GM12892 (cell line): ENCODE measurements at regions not wholly inside any gene's neighbourhood (a gene's known extent, or its start where the extent isn't known, plus 50 kb on each side); places are given as distances from the start of the nearest gene placed in this dataset.

Experiments used
- POLR2A ChIP-seq: IDR thresholded peaks from 2 replicates; pipeline ENCODE4 v1.6.1; 2011; ENCODE audit warnings: low read depth, low read length, control low read depth
- POLR2AphosphoS5 ChIP-seq: IDR thresholded peaks from 2 replicates; pipeline ENCODE4 v1.6.1; 2011; ENCODE audit warnings: low read depth, low read length, control low read depth

GRCh38 chr6:155993240-155993639 is 537.6 kb upstream of the NOX3 start:
- TF ChIP-seq POLR2A (no peak), POLR2AphosphoS5 (no peak)
